SH-SY5Y (cell line): ENCODE measurements at regions not wholly inside any gene's neighbourhood (a gene's known extent, or its start where the extent isn't known, plus 50 kb on each side); places are given as distances from the start of the nearest gene placed in this dataset.

Experiments
- GATA2 ChIP-seq: IDR thresholded peaks from 2 replicates; pipeline ENCODE4 v1.6.1; 2011; ENCODE audit warnings: mild to moderate bottlenecking, low read depth, low read length
- GATA3 ChIP-seq: IDR thresholded peaks from 2 replicates; pipeline ENCODE4 v1.6.1; 2011; ENCODE audit warnings: low read depth, mild to moderate bottlenecking, low read length, moderate library complexity

- TF ChIP-seq GATA2 (no peak), GATA3 (no peak)
Observed at GRCh38 chr4:24179201-24179840, 289.5 kb upstream of the PPARGC1A start.

- TF ChIP-seq GATA3 (no peak), GATA2 (no peak)
Observed at GRCh38 chr4:24175707-24176106, 285.9 kb upstream of the PPARGC1A start.

- TF ChIP-seq GATA3 (no peak), GATA2 (no peak)
Observed at GRCh38 chr4:24174602-24175001, 284.8 kb upstream of the PPARGC1A start.

- no peak for TF ChIP-seq GATA3
- no peak for TF ChIP-seq GATA2
Observed at GRCh38 chr4:24172406-24172805, 282.6 kb upstream of the PPARGC1A start.

- TF ChIP-seq GATA3: no peak
Observed at GRCh38 chr4:24169956-24170355, 280.1 kb upstream of the PPARGC1A start.

GRCh38 chr4:24168658-24169057 is 278.8 kb upstream of the PPARGC1A start:
- TF ChIP-seq GATA3 (no peak), GATA2 (no peak)

GRCh38 chr4:24166501-24166900 is 276.7 kb upstream of the PPARGC1A start:
- TF ChIP-seq GATA2 (no peak), GATA3 (no peak)

GRCh38 chr4:24164797-24165196 is 274.9 kb upstream of the PPARGC1A start:
- TF ChIP-seq GATA2: no peak
- no peak for TF ChIP-seq GATA3

GRCh38 chr4:24164054-24164693 is 274.3 kb upstream of the PPARGC1A start:
- TF ChIP-seq GATA2 (no peak), GATA3 (no peak)

GRCh38 chr4:24163314-24163713 is 273.5 kb upstream of the PPARGC1A start:
- TF ChIP-seq GATA2: no peak
- TF ChIP-seq GATA3: no peak

- TF ChIP-seq GATA3: no peak
- no peak for TF ChIP-seq GATA2
Observed at GRCh38 chr4:24160358-24160757, 270.5 kb upstream of the PPARGC1A start.

- TF ChIP-seq GATA3: no peak
- no peak for TF ChIP-seq GATA2
Observed at GRCh38 chr4:24158031-24158430, 268.2 kb upstream of the PPARGC1A start.

GRCh38 chr4:24150034-24150433 is 260.2 kb upstream of the PPARGC1A start:
- TF ChIP-seq GATA2: no peak
- no peak for TF ChIP-seq GATA3

- no peak for TF ChIP-seq GATA2
- TF ChIP-seq GATA3: no peak
Observed at GRCh38 chr4:24146127-24146526, 256.3 kb upstream of the PPARGC1A start.

- no peak for TF ChIP-seq GATA3
Observed at GRCh38 chr4:24145591-24145990, 255.7 kb upstream of the PPARGC1A start.

- no peak for TF ChIP-seq GATA3
- TF ChIP-seq GATA2: no peak
Observed at GRCh38 chr4:24144381-24144780, 254.5 kb upstream of the PPARGC1A start.

- TF ChIP-seq GATA3 (no peak), GATA2 (no peak)
Observed at GRCh38 chr4:24143741-24144140, 253.9 kb upstream of the PPARGC1A start.
